H1 (cell line): ENCODE measurements at regions not wholly inside any gene's neighbourhood (a gene's known extent, or its start where the extent isn't known, plus 50 kb on each side); places are given as distances from the start of the nearest gene placed in this dataset.

Experiments
- CTCF ChIA-PET: fragments of 300-600 bp; sonication (Branson Sonifier 250); formaldehyde crosslinking; loops from one replicate; lab custom pipeline; 2021; ENCODE audit not compliant: partially characterized antibody; lab: Charles Lee
- POLR2A ChIA-PET: fragments of 300-600 bp; sonication (Branson Sonifier 250); formaldehyde crosslinking; loops from one replicate; lab custom pipeline; 2021; ENCODE audit warnings: inconsistent platforms; ENCODE audit not compliant: partially characterized antibody; lab: Charles Lee
- DNase-seq, 2 experiments: peaks; one replicate each; pipeline versions ENCODE4 v3.0.0 to v3.0.0-alpha.2; 2010 to 2022; ENCODE audit warnings: low spot score in 2 of 2, low read depth in 1 of 2, mixed read lengths in 1 of 2
- FAIRE-seq: peaks from 2 replicates; lab custom pipeline; 2011; peaks lifted over from hg19 to GRCh38; lab: Jason Lieb, UNC
- H2AFZ ChIP-seq: 2 replicates; pipeline ENCODE4 v1.8.1; 2012; ENCODE audit warnings: low read length, inconsistent platforms
- H2AK5ac ChIP-seq: 2 replicates; pipeline ENCODE4 v1.6.1; 2013; ENCODE audit warnings: low read depth, low read length
- H2BK120ac ChIP-seq: replicated peaks from 2 replicates; pipeline ENCODE3; 2013; ENCODE audit warnings: low read depth, low read length, inconsistent platforms
- H2BK12ac ChIP-seq: 2 replicates; pipeline ENCODE4 v1.6.1; 2013; ENCODE audit warnings: low read depth, low read length
- H2BK15ac ChIP-seq: 2 replicates; pipeline ENCODE4 v1.6.1; 2013; ENCODE audit warnings: low read length
- H2BK20ac ChIP-seq: 2 replicates; pipeline ENCODE4 v1.6.1; 2013; ENCODE audit warnings: low read length
- H2BK5ac ChIP-seq: 2 replicates; pipeline ENCODE4 v1.6.1; 2013; ENCODE audit warnings: low read depth, low read length
- H3K14ac ChIP-seq: 2 replicates; pipeline ENCODE4 v1.6.1; 2013; ENCODE audit warnings: inconsistent platforms; ENCODE audit not compliant: insufficient read length
- H3K18ac ChIP-seq: 2 replicates; pipeline ENCODE4 v1.6.1; 2013; ENCODE audit warnings: low read length; ENCODE audit errors: extremely low read depth
- H3K23ac ChIP-seq: 2 replicates; pipeline ENCODE4 v1.6.1; 2013; ENCODE audit warnings: inconsistent platforms; ENCODE audit not compliant: insufficient read length
- H3K23me2 ChIP-seq: 2 replicates; pipeline ENCODE4 v1.6.1; 2013; ENCODE audit warnings: low read depth, low read length
- H3K27ac ChIP-seq: 2 replicates; pipeline ENCODE4 v1.6.1; 2011; ENCODE audit warnings: low read depth, low read length, inconsistent platforms
- H3K27me3 ChIP-seq, 4 experiments: replicated peaks in 1 of 4; 1 replicate in 1 of 4; 2 replicates in 3 of 4; pipeline versions ENCODE4 v1.6.1 to v1.8.1; 2011 to 2013; ENCODE audit warnings: low read length in 3 of 4, mild to moderate bottlenecking in 3 of 4, inconsistent platforms in 2 of 4, mixed read lengths in 2 of 4, moderate library complexity in 1 of 4; ENCODE audit not compliant: control insufficient read depth in 3 of 4, insufficient read depth in 3 of 4; ENCODE audit errors: extremely low read depth in 1 of 4
- H3K36me3 ChIP-seq, 4 experiments: 2 replicates each; pipeline versions ENCODE4 v1.6.1 to v1.8.1; 2011 to 2013; ENCODE audit warnings: mild to moderate bottlenecking in 4 of 4, low read length in 3 of 4, moderate library complexity in 2 of 4, control low read depth in 1 of 4, inconsistent platforms in 1 of 4; ENCODE audit not compliant: insufficient read depth in 4 of 4, control insufficient read depth in 2 of 4
- H3K4ac ChIP-seq: replicated peaks from 2 replicates; pipeline ENCODE3; 2013; ENCODE audit warnings: low read length, low read depth, mixed read lengths, inconsistent platforms; ENCODE audit not compliant: insufficient read length
- H3K4me1 ChIP-seq, 4 experiments: replicated peaks in 1 of 4; 1 replicate in 1 of 4; 2 replicates in 3 of 4; pipeline versions ENCODE4 v1.6.1 to v1.8.1; 2011 to 2013; ENCODE audit warnings: low read length in 3 of 4, inconsistent platforms in 2 of 4, mixed read lengths in 1 of 4; ENCODE audit not compliant: insufficient read depth in 4 of 4, control insufficient read depth in 3 of 4
- H3K4me2 ChIP-seq, 2 experiments: 2 replicates each; pipeline versions ENCODE4 v1.6.1 to v1.8.1; 2011 to 2013; ENCODE audit warnings: low read depth in 2 of 2, low read length in 2 of 2, control low read depth in 1 of 2, inconsistent platforms in 1 of 2, mild to moderate bottlenecking in 1 of 2; ENCODE audit not compliant: insufficient read depth in 1 of 2
- H3K4me3 ChIP-seq, 4 experiments: fragments of 200-600, 300-600 bp in 1 of 4; sonication (generic), shearing (Covaris generic), sonication (Bioruptor Twin) in 1 of 4; 2 replicates each; pipeline versions ENCODE4 v1.5.1 to v1.8.1; 2011 to 2016; ENCODE audit warnings: low read length in 4 of 4, low read depth in 3 of 4, control low read depth in 2 of 4, inconsistent platforms in 2 of 4, mild to moderate bottlenecking in 2 of 4, mixed read lengths in 1 of 4, moderate library complexity in 1 of 4; ENCODE audit not compliant: insufficient read depth in 2 of 4; ENCODE audit errors: extremely low read depth in 1 of 4
- H3K56ac ChIP-seq: replicated peaks from 2 replicates; pipeline ENCODE3; 2013; ENCODE audit warnings: low read depth, mild to moderate bottlenecking, mixed read lengths, low read length, inconsistent platforms; ENCODE audit not compliant: insufficient read length
- H3K79me1 ChIP-seq: 2 replicates; pipeline ENCODE4 v1.6.1; 2013; ENCODE audit warnings: low read depth, low read length, control low read depth
- H3K79me2 ChIP-seq, 2 experiments: 2 replicates each; pipeline versions ENCODE4 v1.6.1 to v1.8.1; 2012 to 2013; ENCODE audit warnings: low read length in 2 of 2, mild to moderate bottlenecking in 2 of 2, inconsistent platforms in 1 of 2; ENCODE audit not compliant: insufficient read depth in 2 of 2, control insufficient read depth in 1 of 2
- H3K9ac ChIP-seq, 4 experiments: replicated peaks in 1 of 4; 1 replicate in 1 of 4; 2 replicates in 3 of 4; pipeline versions ENCODE4 v1.6.1 to v1.8.1; 2011 to 2013; ENCODE audit warnings: low read depth in 3 of 4, low read length in 3 of 4, control low read depth in 2 of 4, mild to moderate bottlenecking in 2 of 4, moderate library complexity in 2 of 4, inconsistent platforms in 1 of 4; ENCODE audit errors: extremely low read depth in 1 of 4
- H3K9me3 ChIP-seq, 2 experiments: 2 replicates each; pipeline versions ENCODE4 v1.6.1 to v1.8.1; 2012 to 2013; ENCODE audit warnings: mild to moderate bottlenecking in 2 of 2, moderate library complexity in 2 of 2, control low read depth in 1 of 2, inconsistent platforms in 1 of 2, low read depth in 1 of 2, low read length in 1 of 2, mixed read lengths in 1 of 2; ENCODE audit not compliant: insufficient read depth in 2 of 2
- H4K20me1 ChIP-seq, 2 experiments: replicated peaks in 1 of 2; 2 replicates each; pipeline versions ENCODE3 to v1.8.1; 2011 to 2013; ENCODE audit warnings: inconsistent platforms in 2 of 2, low read length in 2 of 2, mild to moderate bottlenecking in 1 of 2; ENCODE audit not compliant: insufficient read depth in 2 of 2, control insufficient read depth in 1 of 2
- H4K5ac ChIP-seq: 2 replicates; pipeline ENCODE4 v1.6.1; 2013; ENCODE audit warnings: low read length, low read depth, mixed read lengths, inconsistent platforms; ENCODE audit not compliant: insufficient read length
- H4K8ac ChIP-seq: 2 replicates; pipeline ENCODE4 v1.8.0; 2013; ENCODE audit warnings: mild to moderate bottlenecking, moderate library complexity, low read length, inconsistent platforms; ENCODE audit not compliant: insufficient read depth; ENCODE audit errors: extremely low read depth
- H4K91ac ChIP-seq: replicated peaks from 2 replicates; pipeline ENCODE3; 2013; ENCODE audit warnings: low read length, mixed read lengths, inconsistent platforms; ENCODE audit not compliant: insufficient read length
- JUND ChIP-seq: IDR thresholded peaks from 2 replicates; pipeline ENCODE4 v1.6.1; 2011; ENCODE audit warnings: mild to moderate bottlenecking, improper control_type of control experiment, low read length
- MAFK ChIP-seq: IDR thresholded peaks from 2 replicates; pipeline ENCODE4 v1.6.1; 2012; ENCODE audit warnings: low read depth, mild to moderate bottlenecking, improper control_type of control experiment, low read length

DNA sequence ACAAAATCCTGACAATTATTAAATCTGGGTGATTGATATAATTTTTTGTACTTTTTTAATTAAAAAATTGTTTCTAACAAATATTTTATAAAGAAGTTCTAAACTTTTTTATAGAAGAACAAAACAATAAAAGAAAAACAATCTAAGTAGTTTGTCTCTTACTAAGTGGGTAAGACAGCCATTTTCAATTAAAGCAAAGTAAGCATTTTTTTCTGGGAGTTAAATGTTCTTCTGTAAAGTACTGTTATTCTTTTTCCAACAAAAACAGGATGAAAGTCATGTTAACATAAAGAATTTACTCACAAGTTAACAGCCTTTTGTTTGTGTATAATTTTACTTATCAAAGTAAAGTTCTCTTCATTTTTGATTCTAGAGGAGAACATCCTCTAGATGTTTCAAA is 1029.9 kb downstream of the JRKL start:
- H3K79me2 ChIP-seq = no peaks in the 10 kb centered on the region
- H4K5ac ChIP-seq = no peak overlapping the region
- TF ChIP-seq JUND (no peak), MAFK (peak; percentile 33; the same call in 1 of the 2 replicates)
- no peaks in the 10 kb centered on the region for H3K36me3 ChIP-seq
- ChIA-PET CTCF (no interaction called here), POLR2A (no interaction called here)
- H3K79me1 ChIP-seq = no peaks in the 10 kb centered on the region
- no peaks in the 10 kb centered on the region for H4K20me1 ChIP-seq
- no peak overlapping the region for H3K18ac ChIP-seq
- no peaks in the 10 kb centered on the region for H3K9me3 ChIP-seq
- no peaks in the 10 kb centered on the region for H3K27me3 ChIP-seq
- no peak overlapping the region for H3K4me3 ChIP-seq
- no peak overlapping the region for H2AK5ac ChIP-seq
- no peak for DNase-seq
- no peak overlapping the region for H2BK120ac ChIP-seq
- H4K91ac ChIP-seq = no peak overlapping the region
- FAIRE-seq = no peak
- no peaks in the 10 kb centered on the region for H3K4me1 ChIP-seq
- no peak overlapping the region for H2BK15ac ChIP-seq
- H2BK5ac ChIP-seq = no peak overlapping the region
- no peak overlapping the region for H3K27ac ChIP-seq
- no peak overlapping the region for H3K23ac ChIP-seq
- H2AFZ ChIP-seq = no peak overlapping the region
- H2BK20ac ChIP-seq = no peak overlapping the region
- H3K23me2 ChIP-seq = no peaks in the 10 kb centered on the region
- no peak overlapping the region for H2BK12ac ChIP-seq
- H3K4ac ChIP-seq = no peak overlapping the region
- no peak overlapping the region for H3K56ac ChIP-seq
- H3K14ac ChIP-seq = no peak overlapping the region
- no peak overlapping the region for H3K9ac ChIP-seq
- H3K4me2 ChIP-seq = no peak overlapping the region
- no peak overlapping the region for H4K8ac ChIP-seq
